H1 (cell line): ENCODE measurements at regions not wholly inside any gene's neighbourhood (a gene's known extent, or its start where the extent isn't known, plus 50 kb on each side); places are given as distances from the start of the nearest gene placed in this dataset.

Experiments used
- BRCA1 ChIP-seq: IDR thresholded peaks from 2 replicates; pipeline ENCODE4 v1.6.1; 2012; ENCODE audit warnings: low read depth, low read length, improper control_type of control experiment
- EGR1 ChIP-seq: IDR thresholded peaks from 2 replicates; pipeline ENCODE4 v1.6.1; 2011; ENCODE audit warnings: low read depth, low read length, borderline replicate concordance
- EP300 ChIP-seq, 2 experiments: IDR thresholded peaks; 1 replicate in 1 of 2; 2 replicates in 1 of 2; pipeline ENCODE4 v1.6.1; 2011 to 2012; ENCODE audit warnings: low read depth in 2 of 2, low read length in 2 of 2, mild to moderate bottlenecking in 2 of 2, borderline replicate concordance in 1 of 2, inconsistent platforms in 1 of 2, moderate library complexity in 1 of 2
- EZH2 ChIP-seq: fragments of 200-600 bp; sonication (generic); IDR thresholded peaks from 2 replicates; pipeline ENCODE4 v1.7.1; 2012; ENCODE audit warnings: low read depth, mild to moderate bottlenecking, moderate library complexity, low read length, inconsistent platforms; ENCODE audit not compliant: severe bottlenecking
- JUN ChIP-seq: IDR thresholded peaks from 2 replicates; pipeline ENCODE4 v1.6.1; 2011; ENCODE audit warnings: low read depth, mild to moderate bottlenecking, improper control_type of control experiment, low read length
- POLR2A ChIP-seq, 2 experiments: IDR thresholded peaks; 1 replicate in 1 of 2; 2 replicates in 1 of 2; pipeline ENCODE4 v1.6.1; 2011; ENCODE audit warnings: low read depth in 2 of 2, low read length in 2 of 2, mild to moderate bottlenecking in 2 of 2; ENCODE audit errors: control extremely low read depth in 1 of 2
- POLR2AphosphoS5 ChIP-seq: IDR thresholded peaks from 2 replicates; pipeline ENCODE4 v1.6.1; 2011; ENCODE audit warnings: low read depth, low read length
- TF ChIP-seq, protein P1 (sequence below): IDR thresholded peaks from 2 replicates; pipeline ENCODE4 v1.6.1; 2012; ENCODE audit warnings: inconsistent platforms
- TF ChIP-seq, protein P2 (sequence below), 3 experiments: IDR thresholded peaks; 1 replicate in 2 of 3; 2 replicates in 1 of 3; pipeline versions ENCODE4 v1.5.1 to v1.6.1; 2011; ENCODE audit warnings: low read length in 3 of 3, mild to moderate bottlenecking in 3 of 3, inconsistent platforms in 2 of 3, low read depth in 1 of 3, moderate library complexity in 1 of 3; ENCODE audit not compliant: insufficient read depth in 1 of 3; ENCODE audit errors: control extremely low read depth in 1 of 3
- TF ChIP-seq, protein P3 (sequence below): IDR thresholded peaks from 2 replicates; pipeline ENCODE4 v1.6.1; 2011; ENCODE audit warnings: low read length, improper control_type of control experiment
- TF ChIP-seq, protein P4 (sequence below): IDR thresholded peaks from 2 replicates; pipeline ENCODE4 v1.6.1; 2011; ENCODE audit warnings: low read depth, mild to moderate bottlenecking, low read length; ENCODE audit not compliant: insufficient read depth

DNA sequence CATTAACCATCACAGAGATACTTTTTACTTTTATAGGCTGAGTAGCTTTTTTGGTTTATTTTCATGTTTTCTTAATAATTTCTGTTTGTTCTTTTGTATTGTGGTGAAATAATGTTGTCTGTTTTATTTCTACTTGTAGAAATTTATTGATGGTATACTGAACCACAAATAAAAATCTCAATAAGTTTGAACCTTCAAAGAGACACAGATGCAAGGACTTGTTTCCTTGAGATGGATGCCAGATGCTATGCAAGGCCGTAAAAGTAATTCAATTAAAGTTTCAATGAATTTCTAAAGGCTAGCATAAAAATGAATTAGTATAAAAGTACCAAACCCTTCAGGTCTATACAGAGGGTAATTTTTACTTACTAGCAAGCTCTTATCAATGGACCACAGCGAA is 873.5 kb downstream of the TTLL7 start:
- TF ChIP-seq POLR2A (IDR thresholded peaks at IDR 0.05; ENCODE audit: control extremely low read depth in 1 of 2, low read depth in 2 of 2, low read length in 2 of 2) = no peak
- TF ChIP-seq, protein P1, sequence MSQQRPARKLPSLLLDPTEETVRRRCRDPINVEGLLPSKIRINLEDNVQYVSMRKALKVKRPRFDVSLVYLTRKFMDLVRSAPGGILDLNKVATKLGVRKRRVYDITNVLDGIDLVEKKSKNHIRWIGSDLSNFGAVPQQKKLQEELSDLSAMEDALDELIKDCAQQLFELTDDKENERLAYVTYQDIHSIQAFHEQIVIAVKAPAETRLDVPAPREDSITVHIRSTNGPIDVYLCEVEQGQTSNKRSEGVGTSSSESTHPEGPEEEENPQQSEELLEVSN = no peak
- TF ChIP-seq, protein P2, sequence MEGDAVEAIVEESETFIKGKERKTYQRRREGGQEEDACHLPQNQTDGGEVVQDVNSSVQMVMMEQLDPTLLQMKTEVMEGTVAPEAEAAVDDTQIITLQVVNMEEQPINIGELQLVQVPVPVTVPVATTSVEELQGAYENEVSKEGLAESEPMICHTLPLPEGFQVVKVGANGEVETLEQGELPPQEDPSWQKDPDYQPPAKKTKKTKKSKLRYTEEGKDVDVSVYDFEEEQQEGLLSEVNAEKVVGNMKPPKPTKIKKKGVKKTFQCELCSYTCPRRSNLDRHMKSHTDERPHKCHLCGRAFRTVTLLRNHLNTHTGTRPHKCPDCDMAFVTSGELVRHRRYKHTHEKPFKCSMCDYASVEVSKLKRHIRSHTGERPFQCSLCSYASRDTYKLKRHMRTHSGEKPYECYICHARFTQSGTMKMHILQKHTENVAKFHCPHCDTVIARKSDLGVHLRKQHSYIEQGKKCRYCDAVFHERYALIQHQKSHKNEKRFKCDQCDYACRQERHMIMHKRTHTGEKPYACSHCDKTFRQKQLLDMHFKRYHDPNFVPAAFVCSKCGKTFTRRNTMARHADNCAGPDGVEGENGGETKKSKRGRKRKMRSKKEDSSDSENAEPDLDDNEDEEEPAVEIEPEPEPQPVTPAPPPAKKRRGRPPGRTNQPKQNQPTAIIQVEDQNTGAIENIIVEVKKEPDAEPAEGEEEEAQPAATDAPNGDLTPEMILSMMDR (IDR thresholded peaks at IDR 0.05; ENCODE audit: control extremely low read depth in 1 of 3, insufficient read depth in 1 of 3, low read depth in 1 of 3, low read length in 3 of 3) = no peak
- TF ChIP-seq BRCA1 = no peak
- TF ChIP-seq, protein P3, sequence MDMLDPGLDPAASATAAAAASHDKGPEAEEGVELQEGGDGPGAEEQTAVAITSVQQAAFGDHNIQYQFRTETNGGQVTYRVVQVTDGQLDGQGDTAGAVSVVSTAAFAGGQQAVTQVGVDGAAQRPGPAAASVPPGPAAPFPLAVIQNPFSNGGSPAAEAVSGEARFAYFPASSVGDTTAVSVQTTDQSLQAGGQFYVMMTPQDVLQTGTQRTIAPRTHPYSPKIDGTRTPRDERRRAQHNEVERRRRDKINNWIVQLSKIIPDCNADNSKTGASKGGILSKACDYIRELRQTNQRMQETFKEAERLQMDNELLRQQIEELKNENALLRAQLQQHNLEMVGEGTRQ = no peak
- no peak for TF ChIP-seq JUN
- no peak for TF ChIP-seq POLR2AphosphoS5
- no peak for TF ChIP-seq EGR1
- TF ChIP-seq EP300 (IDR thresholded peaks at IDR 0.05; ENCODE audit: borderline replicate concordance in 1 of 2, low read depth in 2 of 2, low read length in 2 of 2) = no peak
- no peak for TF ChIP-seq EZH2
- TF ChIP-seq, protein P4, sequence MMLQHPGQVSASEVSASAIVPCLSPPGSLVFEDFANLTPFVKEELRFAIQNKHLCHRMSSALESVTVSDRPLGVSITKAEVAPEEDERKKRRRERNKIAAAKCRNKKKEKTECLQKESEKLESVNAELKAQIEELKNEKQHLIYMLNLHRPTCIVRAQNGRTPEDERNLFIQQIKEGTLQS = no peak
